ENCODE measurements at regions not wholly inside any gene's neighbourhood (a gene's known extent, or its start where the extent isn't known, plus 50 kb on each side); places are given as distances from the start of the nearest gene placed in this dataset.
"Not testable (repeated sequence)": the region's sequence is repeated elsewhere in the genome, so short reads cannot be mapped to it uniquely, and the experiment has no call there.

DNA sequence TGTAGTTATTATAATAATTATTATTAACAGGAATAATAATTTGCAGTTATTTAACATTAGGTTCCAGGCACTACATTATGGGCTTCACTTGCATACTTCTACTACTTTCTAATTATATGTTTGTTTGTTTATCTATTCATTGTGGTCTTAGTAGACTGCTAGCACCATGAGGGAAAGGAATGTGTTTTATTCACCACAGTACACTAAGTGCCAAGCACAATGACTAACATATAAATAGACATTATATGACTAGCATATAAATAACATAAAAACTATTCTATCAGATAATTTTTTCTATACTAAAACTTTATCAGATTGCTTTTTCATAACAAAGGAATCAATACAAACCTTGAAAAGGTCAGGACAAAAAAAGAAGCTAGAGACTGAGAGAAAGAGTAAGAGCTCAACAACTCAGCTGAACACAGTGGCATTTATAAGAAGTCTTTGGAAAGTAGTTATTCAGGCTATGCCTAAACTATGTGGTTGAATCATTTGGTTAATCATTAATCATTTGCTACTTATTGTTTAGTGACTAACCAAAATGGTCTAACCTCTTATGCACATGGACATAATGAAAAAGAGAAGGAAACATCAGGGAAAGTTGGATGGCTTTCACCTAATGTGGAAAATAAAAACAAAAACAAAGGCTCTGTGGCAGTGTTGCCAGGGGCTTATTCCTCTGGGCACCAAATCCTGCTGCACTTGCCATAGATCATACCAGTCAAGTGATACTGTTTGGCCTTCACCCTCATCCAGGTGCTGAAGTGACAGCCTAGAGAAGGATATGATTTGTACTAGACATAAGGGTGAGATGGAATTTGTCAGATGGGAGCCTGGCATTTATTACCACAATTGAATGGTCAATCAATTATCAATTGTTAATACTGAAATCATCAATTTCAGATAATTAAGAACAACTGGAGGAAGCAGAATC, 174.9 kb downstream of the ETAA1 start:
- DNase-seq = no peak

DNA sequence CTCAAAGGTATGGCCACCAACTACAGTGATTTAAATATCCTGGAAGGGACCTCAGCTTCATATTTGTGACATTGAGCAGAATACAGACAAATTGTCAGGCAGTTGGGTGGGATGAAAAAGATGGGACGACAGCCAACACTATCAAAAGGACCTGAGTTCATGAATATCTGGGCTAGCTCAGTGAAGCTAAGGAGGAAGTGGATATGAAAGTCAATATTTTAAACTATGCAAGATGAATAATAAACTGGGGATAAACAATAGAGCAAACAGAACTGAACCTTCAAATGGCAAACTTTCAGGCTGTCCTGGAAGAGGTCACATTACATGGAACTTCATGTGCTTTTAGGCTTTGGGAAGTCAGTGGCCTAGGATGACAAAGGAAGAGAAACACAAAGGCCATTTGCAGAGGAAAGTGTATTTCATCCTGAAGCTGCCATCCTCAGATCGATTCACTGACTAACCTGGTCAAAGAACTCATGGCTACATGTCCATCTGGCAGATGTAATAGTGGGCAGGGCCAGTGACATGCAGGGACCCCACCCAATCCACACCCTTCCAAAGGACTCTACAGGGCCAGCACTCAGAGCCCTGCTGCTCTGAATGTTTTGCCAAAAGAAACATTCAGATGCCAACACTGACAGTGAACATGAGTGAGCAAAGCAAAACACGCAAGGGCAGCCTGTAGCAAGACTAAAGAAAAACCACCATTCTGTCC, 175.7 kb downstream of the ETAA1 start:
- DNase-seq = no peak

DNA sequence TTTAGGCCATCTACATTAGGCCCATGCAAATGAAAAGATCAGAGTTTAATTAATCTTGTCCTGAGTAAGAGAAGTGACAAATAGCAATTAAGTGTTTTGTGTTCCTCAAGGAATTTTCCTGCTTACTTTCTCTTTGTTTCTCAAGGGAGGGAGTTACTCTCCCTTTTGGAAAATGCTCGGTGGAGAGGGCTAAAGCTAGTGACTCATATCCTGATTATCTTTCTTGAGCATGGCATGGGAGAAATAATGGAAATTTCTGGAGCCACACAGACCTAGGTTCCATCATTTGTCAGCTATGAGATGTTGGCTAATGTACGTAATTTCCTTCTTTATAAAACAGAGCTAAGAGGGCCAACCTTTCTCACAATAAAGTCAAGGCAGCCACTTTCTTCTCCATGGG, 177.1 kb downstream of the ETAA1 start:
- no peak for DNase-seq

DNA sequence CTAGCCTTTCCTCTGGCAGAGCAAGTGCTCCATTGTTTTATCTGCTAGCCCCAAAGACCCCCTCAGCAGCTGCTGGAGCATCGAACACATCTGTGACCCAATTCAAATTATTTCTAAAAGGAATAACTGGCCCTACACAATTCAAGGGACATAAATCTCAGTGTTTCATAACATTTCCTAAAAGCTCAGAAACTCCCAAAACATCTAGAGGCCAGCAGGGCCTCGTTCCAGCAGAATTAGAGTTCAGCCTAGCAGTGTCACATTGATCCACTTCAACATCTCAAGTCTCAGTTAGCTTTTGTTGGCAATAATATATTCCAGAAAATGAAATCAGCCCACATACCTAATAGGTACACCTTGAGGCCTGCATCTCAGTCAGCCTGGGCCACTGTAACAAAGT, 179.1 kb downstream of the ETAA1 start:
- DNase-seq = no peak

DNA sequence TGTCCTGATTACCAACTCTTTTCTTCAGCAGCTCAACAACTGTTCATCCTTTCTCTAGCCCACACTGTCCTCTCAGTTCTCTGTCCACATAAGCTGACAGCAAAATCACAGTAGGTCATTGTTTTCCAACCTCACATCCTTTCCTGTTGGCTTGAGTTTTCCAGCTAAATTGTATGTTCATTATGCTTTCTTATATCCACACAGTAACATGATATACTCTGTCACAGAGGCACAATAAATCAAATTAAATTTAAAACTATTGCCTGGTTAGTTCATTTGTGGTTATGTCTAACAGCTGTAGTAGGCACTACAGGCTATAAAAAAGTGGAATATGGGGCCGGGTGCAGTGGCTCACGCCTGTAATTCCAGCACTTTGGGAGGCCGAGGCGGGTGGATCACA, 179.9 kb downstream of the ETAA1 start:
- DNase-seq = no peak

DNA sequence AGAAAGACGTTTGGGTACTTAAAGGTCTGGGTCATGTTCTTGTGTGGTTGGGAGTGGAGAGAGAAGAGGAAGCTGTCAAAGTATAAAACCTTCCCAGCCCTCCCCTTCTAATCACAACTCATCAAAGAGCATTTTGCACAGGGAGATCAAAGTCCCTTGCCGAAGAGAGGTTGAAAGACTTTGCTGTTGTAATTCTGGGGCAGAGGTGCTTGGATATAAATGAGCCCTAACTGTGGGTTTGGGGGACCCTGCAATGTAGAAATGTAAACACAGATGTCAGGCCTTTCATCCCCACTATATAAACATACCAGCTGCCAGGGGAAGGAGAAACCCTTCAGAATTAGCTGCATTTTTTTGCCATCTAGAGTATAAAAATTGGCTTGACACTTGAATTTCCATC, 182.1 kb downstream of the ETAA1 start:
- DNase-seq = no peak

DNA sequence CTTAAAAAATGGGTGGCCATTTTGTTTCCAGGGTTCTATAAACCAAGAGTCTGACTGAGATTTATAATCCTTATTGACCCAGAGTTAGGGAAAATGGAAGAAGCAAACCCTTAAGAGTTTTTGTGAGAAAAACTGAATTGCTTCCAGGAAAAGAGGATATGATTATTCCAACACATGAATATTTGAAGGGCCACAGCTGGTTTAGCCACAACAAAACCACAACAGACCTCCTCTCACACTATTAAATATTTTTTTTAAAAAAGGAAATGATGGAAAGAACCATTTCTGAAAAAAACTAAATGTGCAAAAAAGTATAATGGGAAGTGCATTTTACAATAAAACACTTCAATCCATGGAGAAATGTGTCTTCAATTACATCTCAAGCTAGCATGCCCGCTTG, 182.7 kb downstream of the ETAA1 start:
- no peak for DNase-seq

DNA sequence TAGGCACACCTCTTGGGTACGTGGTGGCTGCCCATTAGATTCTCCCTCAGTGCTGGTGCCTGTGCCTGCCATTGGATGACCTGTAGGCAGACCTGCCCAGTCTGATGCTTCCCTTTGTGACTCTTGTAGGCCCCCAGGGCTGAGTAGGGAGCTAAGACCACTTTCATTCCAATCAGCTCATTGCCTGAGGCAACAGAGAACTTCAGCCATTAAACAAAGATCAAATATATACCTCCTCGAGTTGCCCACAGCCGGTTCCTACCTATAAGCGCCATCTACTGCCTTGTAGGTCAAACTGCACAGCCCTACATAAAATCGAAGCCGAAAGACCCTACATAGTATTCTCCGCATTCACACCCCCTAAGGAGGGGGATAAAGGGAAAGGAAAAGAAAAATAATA, 184.6 kb downstream of the ETAA1 start:
- DNase-seq = no peak

DNA sequence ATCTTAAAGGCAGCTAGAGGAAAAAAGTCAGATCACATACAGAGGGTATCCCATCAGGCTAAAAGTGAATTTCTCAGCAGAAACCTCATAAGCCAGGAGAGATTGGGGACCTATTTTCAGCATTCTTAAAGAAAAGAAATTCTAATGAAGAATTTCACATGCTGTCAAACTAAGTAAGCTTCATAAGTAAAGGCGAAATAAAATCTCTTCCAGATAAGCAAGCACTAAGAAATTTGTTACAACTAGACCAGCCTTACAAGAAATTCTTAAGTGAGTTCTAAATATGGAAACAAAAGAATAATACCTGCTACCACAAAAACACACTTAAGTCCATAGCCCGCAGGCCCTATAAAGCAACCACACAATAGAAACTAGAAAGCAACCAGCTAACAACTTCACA, 186.1 kb downstream of the ETAA1 start:
- no peak for DNase-seq

DNA sequence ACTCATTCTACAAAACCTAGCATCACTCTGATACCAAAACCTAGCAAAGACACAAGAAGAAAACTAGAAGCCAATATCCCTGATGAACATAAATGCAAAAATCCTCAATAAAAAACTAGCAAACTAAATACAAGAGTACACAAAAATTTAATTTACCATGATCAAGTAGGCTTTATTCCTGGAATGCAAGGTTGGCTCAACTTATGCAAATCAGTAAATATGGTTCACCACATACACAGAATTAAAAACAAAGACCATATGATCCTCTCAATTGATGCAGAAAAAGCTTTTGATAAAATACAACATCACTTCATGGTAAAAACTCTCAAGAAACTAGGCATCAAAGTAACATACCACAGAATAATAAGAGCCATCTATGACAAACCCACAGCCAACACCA, 188.3 kb downstream of the ETAA1 start:
- no peak for DNase-seq

DNA sequence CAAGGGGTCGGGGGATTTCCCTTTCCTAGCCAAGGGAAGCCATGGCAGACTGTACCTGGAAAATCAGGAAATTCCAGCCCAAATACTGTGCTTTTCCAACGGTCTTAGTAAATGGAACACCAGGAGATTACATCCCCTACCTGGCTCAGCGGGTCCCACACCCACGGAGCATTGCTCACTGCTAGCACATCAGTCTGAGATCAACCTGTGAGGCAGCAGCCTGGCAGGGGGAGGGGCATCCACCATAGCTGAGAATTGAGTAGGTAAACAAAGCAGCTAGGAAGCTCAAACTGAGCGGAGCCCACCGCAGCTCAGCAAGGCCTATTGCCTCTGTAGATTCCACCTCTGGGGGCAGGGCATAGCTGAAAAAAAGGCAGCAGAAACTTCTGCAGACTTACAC, 192.0 kb downstream of the ETAA1 start:
- not testable (repeated sequence) for DNase-seq

DNA sequence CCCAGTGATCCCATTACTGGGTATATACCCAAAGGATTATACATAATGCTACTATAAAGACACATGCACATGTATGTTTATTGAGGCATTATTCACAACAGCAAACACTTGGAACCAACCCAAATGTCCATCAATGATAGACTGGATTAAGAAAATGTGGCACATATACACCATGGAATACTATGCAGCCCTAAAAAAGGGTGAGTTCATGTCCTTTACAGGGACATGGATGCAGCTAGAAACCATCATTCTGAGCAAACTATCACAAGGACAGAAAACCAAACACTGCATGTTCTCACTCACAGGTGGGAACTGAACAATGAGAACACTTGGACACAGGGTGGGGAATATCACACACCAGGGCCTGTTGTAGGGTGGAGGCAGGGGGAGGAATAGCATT, 197.4 kb downstream of the ETAA1 start:
- not testable (repeated sequence) for DNase-seq

DNA sequence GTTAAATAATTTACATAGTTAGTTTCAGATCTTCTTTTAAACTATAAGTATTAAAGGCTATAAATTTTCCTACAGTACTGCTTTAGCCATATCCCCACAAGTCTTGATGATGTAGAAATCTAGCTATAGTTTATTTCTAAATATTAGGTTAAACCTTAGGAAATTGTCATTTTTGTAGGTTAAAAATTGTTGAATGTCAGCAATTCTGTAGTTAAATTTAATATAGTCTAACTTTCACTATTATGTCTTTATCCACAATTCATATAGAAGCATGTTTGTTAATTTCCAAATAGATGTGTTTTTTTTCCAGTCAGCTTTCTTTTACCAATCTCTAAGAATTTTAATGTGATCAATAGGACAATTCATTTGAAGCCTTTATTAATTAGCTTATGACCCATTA, 199.7 kb downstream of the ETAA1 start:
- no peak for DNase-seq

DNA sequence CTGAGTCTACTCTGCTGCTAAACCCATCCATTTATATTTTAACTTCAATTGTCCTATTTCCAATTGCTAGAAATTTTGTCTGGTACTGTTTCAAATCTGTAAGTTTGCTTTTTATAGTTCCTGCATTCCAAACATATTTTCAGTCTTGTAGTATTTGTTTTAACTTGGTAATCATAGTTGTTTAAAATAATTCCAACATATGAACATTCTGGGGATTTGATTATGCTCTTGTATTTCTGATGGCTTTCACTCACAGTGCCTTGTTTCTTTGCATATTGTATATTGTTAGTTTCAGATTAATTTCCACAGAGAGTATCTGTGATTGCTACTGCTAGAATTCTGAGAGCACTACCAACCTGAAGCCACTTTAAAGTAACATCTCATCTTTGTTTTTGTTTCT, 202.4 kb downstream of the ETAA1 start:
- DNase-seq = no peak

DNA sequence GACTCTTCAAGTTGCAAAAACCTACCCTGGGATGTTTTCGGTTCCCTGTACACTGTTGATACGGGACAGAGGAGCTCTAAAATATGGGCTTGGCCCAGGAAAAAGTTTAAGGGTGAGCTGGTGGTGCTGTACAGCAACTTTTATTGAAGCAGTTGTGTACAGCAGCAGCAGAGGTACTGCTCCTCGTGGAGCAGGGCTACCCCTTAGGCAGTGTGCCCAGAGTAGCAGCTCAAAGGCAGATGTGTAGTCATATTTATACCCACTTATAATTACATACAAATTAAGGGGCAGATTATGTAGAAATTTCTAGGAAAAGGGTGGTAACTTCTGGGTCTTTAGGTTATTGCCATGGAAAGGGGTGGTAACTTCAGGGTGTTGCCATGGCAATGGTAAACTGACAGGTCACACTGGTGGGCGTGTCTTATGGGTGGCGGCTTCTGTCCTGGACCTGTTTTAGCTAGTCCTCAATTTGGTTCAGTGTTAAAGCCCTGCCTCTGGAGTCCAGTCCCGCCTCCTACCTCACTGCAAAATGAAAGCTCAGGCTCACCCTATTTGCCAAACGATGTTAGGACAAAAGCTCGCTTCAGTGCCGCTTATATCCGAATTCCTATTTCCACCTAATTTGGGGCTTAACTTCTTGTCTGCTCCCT, 203.2 kb downstream of the ETAA1 start:
- no peak for DNase-seq

DNA sequence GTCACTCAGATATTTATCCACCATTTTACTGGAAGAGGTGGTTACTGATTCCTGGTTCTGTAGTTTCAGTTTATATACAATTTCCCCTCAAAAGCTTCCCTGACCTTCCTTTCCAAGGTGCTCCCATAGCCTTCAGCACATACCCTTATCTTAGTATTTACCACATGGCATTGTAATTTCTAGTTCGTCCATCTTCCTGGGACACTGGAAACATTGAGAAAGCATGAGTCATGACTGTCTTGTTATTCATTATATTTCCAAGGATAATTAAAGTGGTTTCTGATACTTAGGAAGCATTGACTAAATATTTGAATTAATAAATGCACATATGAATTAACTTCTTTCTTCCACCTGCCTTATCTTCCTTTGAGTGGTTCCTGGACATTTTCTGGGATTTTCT, 203.8 kb downstream of the ETAA1 start:
- no peak for DNase-seq

DNA sequence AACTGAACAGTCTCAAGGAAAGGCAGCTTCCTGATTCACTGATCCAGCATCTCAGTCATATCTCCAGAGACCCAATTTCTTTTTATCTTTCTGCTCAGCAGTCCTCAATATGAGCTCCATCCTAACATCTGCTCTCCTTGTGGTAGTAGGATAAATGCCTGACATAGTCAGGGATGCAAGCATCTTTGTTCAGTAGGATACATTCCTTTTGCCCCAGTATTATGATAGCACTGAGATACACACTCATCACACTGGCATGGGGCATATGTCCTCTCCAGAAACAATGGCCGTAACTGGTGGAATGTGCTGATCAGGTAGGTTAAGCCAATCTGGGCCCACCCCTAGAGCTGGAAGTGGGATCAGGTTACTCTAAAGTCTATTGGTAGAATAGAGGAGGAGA, 207.2 kb downstream of the ETAA1 start:
- DNase-seq = no peak

DNA sequence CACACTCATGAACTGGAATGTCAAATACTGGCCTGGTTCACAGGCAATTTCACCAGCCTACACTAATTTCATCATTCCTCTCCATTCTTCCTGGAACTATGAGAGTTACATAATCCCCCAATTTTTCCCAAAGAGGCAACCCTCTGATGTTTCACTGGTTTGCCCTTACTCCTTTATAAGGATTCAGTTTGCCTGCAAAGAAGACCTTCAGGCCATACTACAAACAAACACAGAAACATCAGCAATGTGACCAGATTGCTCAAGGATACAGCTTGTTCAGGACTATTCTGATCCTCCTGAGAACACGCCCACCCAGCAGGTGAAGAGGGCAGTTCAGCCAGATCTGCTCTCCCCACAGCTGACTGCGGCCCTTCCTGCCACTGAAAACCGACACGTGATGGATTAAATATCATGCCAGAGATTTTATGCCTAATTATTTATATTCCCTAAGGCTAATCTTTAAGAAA, 215.5 kb downstream of the ETAA1 start:
- no peak for DNase-seq

DNA sequence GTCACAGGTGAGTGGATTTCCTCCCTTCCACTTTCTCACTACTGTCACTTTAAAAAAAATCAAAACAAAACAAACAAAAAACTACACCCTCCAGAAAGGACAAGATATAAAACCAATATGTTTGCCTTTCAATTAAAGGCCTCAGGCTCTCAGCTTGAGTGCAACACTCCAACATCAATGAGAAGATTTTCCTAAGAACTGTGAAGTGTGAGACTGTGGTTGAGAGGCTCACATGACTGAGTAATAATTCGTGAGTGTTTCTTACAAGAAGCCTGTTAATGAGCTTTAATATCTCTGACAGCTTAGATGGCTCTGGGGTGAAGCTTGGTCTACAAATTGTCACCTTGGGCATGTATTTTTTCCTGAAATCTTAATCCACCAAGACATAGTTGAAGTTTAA, 216.1 kb downstream of the ETAA1 start:
- DNase-seq = no peak

DNA sequence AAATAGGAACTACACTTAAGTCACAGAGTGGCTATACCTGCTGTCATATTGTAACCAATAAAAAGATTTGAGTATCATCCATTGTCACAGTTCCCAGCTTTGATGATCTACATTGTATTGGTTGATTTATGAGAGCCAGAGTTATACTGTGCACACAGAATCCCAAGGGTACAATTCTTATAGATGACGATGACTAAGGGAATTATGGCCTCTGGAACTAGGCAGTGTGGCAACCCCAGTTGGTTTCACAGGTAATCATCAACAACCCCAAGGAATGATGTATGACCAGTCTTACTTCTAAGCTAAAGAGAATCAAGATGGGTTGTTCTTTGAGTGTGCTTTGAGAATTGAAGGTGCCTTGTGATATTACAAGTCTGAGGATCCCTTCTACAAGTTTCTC, 217.3 kb downstream of the ETAA1 start:
- DNase-seq = no peak

DNA sequence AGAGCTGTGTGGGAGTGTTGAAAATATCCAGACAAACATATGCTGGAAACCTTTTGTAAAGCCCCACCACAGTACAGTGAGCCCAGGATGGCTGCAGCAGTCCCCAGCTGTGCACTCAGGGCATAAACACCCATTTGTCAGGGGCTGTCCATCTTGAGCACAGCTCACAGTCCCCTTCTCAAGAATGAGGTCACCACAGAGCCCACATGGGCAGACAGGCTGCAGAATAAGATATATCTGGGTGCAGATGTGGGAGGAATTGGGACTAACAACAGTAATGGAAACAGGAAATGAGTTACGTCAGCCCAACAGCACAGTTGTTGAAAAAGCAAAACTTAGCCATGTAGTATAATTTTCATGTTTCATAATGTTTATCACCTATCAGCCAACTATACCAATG, 219.6 kb downstream of the ETAA1 start:
- no peak for DNase-seq

DNA sequence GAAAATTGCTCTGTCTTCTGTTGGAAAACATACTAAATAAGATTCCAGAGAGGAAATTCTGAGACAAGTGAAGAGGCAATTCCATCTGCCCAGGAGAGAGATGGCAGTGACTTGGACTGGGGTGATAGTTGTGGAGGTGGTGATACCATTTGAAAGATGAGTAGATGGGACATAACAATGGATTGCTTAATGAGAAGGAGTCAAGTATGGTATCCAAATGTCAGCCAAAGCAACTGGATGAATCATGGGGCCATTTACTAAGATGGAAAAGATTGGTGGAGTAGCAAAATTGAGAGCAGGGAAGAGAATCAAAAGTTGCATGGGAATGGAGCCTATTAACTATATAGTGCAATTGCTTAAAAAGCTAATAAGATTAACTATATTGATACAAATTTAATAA, 222.1 kb downstream of the ETAA1 start:
- no peak for DNase-seq
